IgD-negative memory B cell (primary cell): ENCODE measurements at regions not wholly inside any gene's neighbourhood (a gene's known extent, or its start where the extent isn't known, plus 50 kb on each side); places are given as distances from the start of the nearest gene placed in this dataset.
A peak's percentile ranks its signal among the peaks of the same experiment; 100 is the strongest.

Experiments
- H3K27ac Mint-ChIP-seq, 3 donors: one replicate each; pipeline ENCODE4 v1.8.0; 2020 to 2022; ENCODE audit warnings: mild to moderate bottlenecking in 3 of 3, mixed read lengths in 3 of 3, moderate library complexity in 1 of 3
- H3K27me3 Mint-ChIP-seq: one replicate; pipeline ENCODE4 v1.8.0; 2021; ENCODE audit warnings: mixed read lengths
- H3K36me3 Mint-ChIP-seq: one replicate; pipeline ENCODE4 v1.8.0; 2020; ENCODE audit warnings: mild to moderate bottlenecking, mixed read lengths
- H3K4me1 Mint-ChIP-seq, 3 donors: one replicate each; pipeline ENCODE4 v1.8.0; 2020 to 2022; ENCODE audit warnings: mixed read lengths in 3 of 3, mild to moderate bottlenecking in 1 of 3
- H3K4me3 Mint-ChIP-seq, 4 donors: one replicate each; pipeline ENCODE4 v1.8.0; 2020 to 2022; ENCODE audit warnings: mild to moderate bottlenecking in 4 of 4, mixed read lengths in 4 of 4, moderate library complexity in 3 of 4
- H3K9me3 Mint-ChIP-seq, 3 donors: one replicate each; pipeline ENCODE4 v1.8.0; 2020 to 2021; ENCODE audit warnings: mixed read lengths in 3 of 3, mild to moderate bottlenecking in 1 of 3

GRCh38 chr6:25018568-25018954 lies 82.8 kb upstream of the RIPOR2 start:
- Mint-ChIP-seq H3K36me3 (no peaks in the 10 kb centered on the region), H3K27me3 (no peaks in the 10 kb centered on the region), H3K4me1 (peaks cover 37 to 47% (median 41%) of the 10 kb centered on the region in 3 donors), H3K9me3 (no peaks in the 10 kb centered on the region), H3K27ac (no peak overlapping the region), H3K4me3 (no peak overlapping the region)

DNA sequence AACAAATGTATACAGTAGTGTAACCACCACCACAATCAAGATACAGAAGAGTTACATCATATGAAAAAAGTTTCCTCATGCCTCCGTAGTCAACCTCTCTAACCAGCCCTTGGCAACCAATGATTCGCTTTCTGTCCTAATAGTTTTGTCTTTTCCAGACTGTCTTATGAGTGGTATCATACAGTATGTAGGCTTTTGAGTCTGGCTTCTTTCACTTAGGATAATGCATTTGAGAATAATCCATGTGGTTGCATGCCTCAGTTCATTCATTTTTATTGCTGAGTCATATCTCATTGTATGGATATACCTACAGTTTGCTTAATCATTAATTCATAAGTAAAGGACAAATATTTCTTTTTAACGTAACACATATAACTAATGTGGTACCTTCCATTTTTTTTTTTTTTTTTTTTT lies 86.4 kb upstream of the RIPOR2 start:
- H3K27ac Mint-ChIP-seq: no peak overlapping the region
- no peaks in the 10 kb centered on the region for H3K9me3 Mint-ChIP-seq

DNA sequence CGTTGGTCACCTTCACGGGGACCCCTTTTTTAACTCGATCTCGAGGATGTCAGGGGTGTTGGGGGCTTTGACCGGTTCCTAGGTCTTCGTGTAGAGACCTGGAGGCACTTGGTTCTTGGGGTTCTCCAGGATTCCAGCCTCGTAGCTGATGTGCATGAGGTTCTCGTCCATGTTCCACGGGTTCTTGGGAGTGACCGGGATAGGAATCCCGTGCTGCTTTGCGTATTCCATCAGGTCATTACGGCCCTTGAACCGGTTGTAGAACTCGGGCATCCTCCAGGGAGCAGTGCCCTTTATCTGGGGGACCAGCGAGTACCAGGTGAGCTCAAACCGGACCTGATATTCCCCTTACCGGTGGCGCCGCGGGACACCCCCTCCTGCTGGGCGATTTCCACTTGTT lies 88.0 kb upstream of the RIPOR2 start:
- no peak overlapping the region for H3K27ac Mint-ChIP-seq
- no peaks in the 10 kb centered on the region for H3K36me3 Mint-ChIP-seq
- no peaks in the 10 kb centered on the region for H3K27me3 Mint-ChIP-seq
- peaks cover 29 to 40% (median 32%) of the 10 kb centered on the region in 3 donors for H3K4me1 Mint-ChIP-seq
- H3K4me3 Mint-ChIP-seq: no peak overlapping the region
- no peaks in the 10 kb centered on the region for H3K9me3 Mint-ChIP-seq

More for the DNA sequence above, 86.4 kb upstream of the RIPOR2 start:
- Mint-ChIP-seq H3K4me1 (peaks cover 27 to 39% (median 29%) of the 10 kb centered on the region in 3 donors), H3K4me3 (no peak overlapping the region), H3K36me3 (no peaks in the 10 kb centered on the region), H3K27me3 (no peaks in the 10 kb centered on the region)

DNA sequence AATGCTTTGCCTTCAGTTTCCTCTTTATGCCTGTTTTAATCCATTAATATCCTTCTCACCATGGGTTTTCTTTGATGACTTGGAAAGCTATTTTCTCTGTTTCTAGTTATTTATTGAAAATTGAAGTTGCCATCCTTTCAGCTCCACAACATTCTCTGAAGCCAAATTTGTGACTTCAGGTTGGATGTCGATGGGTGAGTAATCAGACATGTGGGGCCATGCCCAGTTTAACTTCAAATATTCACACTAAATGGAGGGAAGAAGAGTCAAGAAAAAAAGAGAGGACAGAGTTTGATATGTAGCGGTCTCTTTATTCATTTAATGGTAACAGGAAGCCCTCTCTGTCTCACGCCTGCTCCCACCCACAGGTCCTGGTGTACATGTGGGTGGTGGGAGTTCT lies 89.1 kb upstream of the RIPOR2 start:
- peaks cover 32 to 45% (median 35%) of the 10 kb centered on the region in 3 donors for H3K4me1 Mint-ChIP-seq
- H3K4me3 Mint-ChIP-seq: peak overlapping the region in 2 of 4 donors; percentile 48 to 53
- peak overlapping the region; percentile 1 to 73 (median 51) for H3K27ac Mint-ChIP-seq
- H3K36me3 Mint-ChIP-seq: no peaks in the 10 kb centered on the region
- H3K9me3 Mint-ChIP-seq: no peaks in the 10 kb centered on the region
- no peaks in the 10 kb centered on the region for H3K27me3 Mint-ChIP-seq

GRCh38 chr6:25025248-25025918 lies 89.6 kb upstream of the RIPOR2 start:
- Mint-ChIP-seq H3K4me1 (peaks cover 35 to 48% (median 35%) of the 10 kb centered on the region in 3 donors), H3K27me3 (no peaks in the 10 kb centered on the region), H3K4me3 (peak overlapping the region in 3 of 4 donors; percentile 59 to 81 (median 70)), H3K27ac (peak overlapping the region in 2 of 3 donors; percentile 51 to 73), H3K9me3 (no peaks in the 10 kb centered on the region), H3K36me3 (peaks cover 2% of the 10 kb centered on the region)

DNA sequence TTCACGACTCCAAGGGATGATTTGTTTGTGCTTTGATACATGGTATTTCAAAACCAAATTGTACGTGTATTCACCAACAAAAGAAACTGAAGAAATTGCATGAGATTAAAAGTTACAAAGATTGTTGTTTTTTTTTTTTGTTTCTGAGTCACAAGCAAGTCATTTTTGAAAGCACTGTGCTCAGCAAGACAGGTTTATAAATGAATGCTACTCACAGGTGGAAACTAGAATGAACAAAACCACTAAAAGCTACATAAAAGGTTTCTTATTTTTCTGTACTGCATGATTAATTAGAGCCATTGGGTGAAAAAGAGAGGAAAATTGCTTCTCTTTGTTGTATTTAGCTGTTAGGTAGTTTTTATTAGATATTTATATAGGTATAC lies 90.2 kb upstream of the RIPOR2 start:
- peaks cover 2% of the 10 kb centered on the region for H3K36me3 Mint-ChIP-seq
- no peaks in the 10 kb centered on the region for H3K27me3 Mint-ChIP-seq
- H3K9me3 Mint-ChIP-seq: no peaks in the 10 kb centered on the region
- peak overlapping the region; percentile 56 to 93 (median 76) for H3K27ac Mint-ChIP-seq
- H3K4me3 Mint-ChIP-seq: peak overlapping the region in 3 of 4 donors; percentile 70 to 81 (median 70)
- H3K4me1 Mint-ChIP-seq: peaks cover 35 to 46% (median 35%) of the 10 kb centered on the region in 3 donors

DNA sequence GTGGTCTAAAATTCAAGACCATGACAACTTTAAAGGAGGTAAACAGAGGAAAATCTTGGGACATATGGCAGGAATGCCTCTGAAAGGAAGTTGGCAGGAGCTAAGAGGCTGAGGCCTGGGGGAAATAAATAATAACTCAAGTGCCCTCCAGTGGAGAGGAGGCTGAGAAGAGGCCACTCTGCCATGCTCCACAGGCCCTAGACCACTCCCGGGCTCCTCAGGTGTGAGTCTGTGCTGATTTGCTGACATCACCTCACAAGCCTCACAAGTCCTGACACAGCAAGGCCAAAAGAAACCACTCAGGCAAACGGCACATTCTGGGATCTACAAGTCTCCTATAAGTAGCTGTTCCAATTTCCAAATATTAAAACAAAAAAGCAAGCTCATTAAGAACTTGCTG lies 91.0 kb upstream of the RIPOR2 start:
- H3K4me3 Mint-ChIP-seq: peak overlapping the region in 3 of 4 donors; percentile 45 to 70 (median 64)
- no peaks in the 10 kb centered on the region for H3K9me3 Mint-ChIP-seq
- peaks cover 33 to 42% (median 35%) of the 10 kb centered on the region in 3 donors for H3K4me1 Mint-ChIP-seq
- H3K36me3 Mint-ChIP-seq: peaks cover 2% of the 10 kb centered on the region
- no peaks in the 10 kb centered on the region for H3K27me3 Mint-ChIP-seq
- peak overlapping the region; percentile 76 to 93 (median 88) for H3K27ac Mint-ChIP-seq

DNA sequence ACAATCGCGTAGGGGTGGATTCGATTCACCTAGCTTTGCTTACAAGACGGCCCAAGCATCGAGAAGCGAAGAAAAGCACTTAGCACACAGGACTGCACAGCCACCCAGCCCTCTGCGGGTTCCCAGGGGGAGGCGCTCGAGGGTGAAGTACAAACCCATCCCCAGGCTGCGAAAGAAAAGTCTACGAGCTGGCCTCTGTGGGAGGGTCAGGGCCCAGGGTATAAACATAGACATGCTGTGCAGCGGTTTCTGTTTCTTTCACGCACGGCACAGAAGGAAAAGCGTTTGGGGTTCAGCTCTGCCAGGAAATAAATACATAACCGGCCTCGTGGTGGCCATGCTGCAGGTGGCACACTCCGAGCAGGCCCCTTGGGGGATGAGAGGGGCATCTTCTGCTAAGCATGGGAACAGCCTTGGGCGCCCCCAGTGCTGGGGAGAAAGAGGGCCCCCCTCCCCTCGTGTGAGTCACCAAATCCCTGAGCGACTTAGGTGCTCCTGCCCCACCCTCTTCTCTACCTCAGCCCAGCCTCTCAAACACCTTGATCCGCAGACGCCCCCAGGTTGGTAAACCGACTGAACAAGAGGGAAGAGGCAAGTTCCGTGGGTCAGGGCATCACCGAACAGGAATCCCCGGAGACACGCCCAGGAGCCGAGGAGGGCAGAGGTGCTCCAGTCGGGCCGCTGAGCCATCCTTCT lies 91.6 kb upstream of the RIPOR2 start:
- H3K36me3 Mint-ChIP-seq: peaks cover 2% of the 10 kb centered on the region
- no peaks in the 10 kb centered on the region for H3K27me3 Mint-ChIP-seq
- H3K4me3 Mint-ChIP-seq: peak overlapping the region; percentile 77 to 95 (median 84)
- peak overlapping the region; percentile 76 to 93 (median 93) for H3K27ac Mint-ChIP-seq
- H3K9me3 Mint-ChIP-seq: no peaks in the 10 kb centered on the region
- peaks cover 33 to 42% (median 34%) of the 10 kb centered on the region in 3 donors for H3K4me1 Mint-ChIP-seq

DNA sequence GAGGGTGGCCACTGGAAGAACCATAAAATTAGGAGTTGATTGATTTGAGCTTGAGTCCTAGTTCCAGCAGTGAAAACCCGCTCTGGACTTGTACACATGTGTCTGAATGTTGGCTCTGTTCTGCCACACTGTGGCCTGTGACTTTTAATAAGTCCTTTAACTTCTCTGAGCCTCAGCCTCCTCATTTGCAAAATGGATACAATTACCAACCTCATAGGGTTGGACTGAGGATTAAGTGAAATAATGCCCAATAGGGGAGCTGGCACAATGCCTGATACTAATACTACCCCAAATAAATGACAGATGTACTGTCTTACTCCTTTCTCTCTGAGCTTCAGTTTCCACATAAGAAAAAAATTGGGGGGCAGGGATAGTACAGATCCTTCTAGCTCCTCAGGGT lies 92.6 kb upstream of the RIPOR2 start:
- H3K27me3 Mint-ChIP-seq: no peaks in the 10 kb centered on the region
- peaks cover 33 to 42% (median 40%) of the 10 kb centered on the region in 3 donors for H3K4me1 Mint-ChIP-seq
- no peaks in the 10 kb centered on the region for H3K9me3 Mint-ChIP-seq
- H3K27ac Mint-ChIP-seq: peak overlapping the region in 2 of 3 donors; percentile 93
- H3K4me3 Mint-ChIP-seq: peak overlapping the region in 2 of 4 donors; percentile 77 to 95
- H3K36me3 Mint-ChIP-seq: peaks cover 2% of the 10 kb centered on the region

DNA sequence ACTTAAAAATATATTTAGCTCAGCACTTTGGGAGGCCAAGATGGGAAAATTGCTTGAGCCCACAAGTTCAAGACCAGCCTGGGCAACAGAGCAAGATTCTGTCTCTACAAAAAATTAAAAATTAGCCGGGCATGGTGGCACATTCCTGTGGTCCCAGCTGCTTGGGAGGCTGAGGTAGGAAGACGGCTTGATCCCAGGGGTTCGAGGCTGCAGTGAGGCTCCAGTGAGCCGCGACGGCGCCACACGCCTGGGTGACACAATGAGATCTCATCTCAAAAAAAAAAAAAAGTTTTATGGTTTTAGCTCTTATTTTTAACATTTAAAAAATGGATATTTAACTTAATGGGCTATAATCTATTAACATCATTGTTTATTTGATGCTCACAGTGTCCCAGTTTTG lies 97.2 kb upstream of the RIPOR2 start:
- H3K36me3 Mint-ChIP-seq: peaks cover 2% of the 10 kb centered on the region
- no peaks in the 10 kb centered on the region for H3K27me3 Mint-ChIP-seq
- H3K4me1 Mint-ChIP-seq: peaks cover 36 to 49% (median 44%) of the 10 kb centered on the region in 3 donors
- H3K4me3 Mint-ChIP-seq: no peak overlapping the region
- H3K9me3 Mint-ChIP-seq: no peaks in the 10 kb centered on the region
- H3K27ac Mint-ChIP-seq: peak overlapping the region in 2 of 3 donors; percentile 39 to 78

DNA sequence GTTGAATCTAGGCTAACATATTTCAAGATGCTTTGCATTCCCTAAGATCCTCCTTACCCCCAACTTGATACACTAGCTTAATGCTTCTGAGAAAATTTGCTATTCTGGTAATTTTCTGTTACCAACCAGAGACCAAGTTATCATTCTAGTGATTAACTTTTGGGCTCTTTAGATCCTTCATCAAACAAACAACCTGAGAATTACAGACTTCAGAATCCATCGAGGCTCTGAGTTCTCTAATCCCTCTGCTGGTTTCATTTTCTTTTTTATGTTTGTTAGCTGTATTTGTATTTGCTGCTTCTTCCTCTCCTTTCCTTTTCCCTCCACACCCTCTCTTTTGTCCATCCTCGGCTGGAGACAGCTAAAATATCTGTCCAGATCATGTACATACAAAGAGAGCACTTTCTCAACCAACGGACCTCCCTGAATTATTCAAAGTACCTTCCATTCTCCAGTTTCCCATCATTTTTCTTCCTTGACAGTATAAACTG lies 98.7 kb upstream of the RIPOR2 start:
- peaks cover 2% of the 10 kb centered on the region for H3K36me3 Mint-ChIP-seq
- H3K27me3 Mint-ChIP-seq: no peaks in the 10 kb centered on the region
- peak overlapping the region; percentile 83 to 97 (median 89) for H3K27ac Mint-ChIP-seq
- H3K9me3 Mint-ChIP-seq: no peaks in the 10 kb centered on the region
- peak overlapping the region; percentile 83 to 88 (median 87) for H3K4me3 Mint-ChIP-seq
- peaks cover 38 to 52% (median 41%) of the 10 kb centered on the region in 3 donors for H3K4me1 Mint-ChIP-seq

DNA sequence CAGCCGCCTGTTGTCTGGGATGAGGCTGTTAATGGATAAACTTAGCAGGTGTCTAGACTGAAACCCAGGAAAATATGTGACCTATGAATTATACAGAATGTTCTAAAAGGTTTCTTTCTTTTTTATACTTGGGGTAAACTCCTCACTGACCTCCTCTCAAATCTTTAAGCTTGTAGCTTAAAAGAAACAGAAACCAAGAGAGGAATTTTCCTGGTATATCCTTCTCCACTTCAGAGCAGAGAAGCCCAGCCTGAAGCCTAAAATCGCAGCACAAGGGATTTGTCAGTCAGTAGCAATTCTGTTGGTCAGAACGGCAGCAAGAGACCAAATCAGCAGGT lies 99.4 kb upstream of the RIPOR2 start:
- H3K9me3 Mint-ChIP-seq: no peaks in the 10 kb centered on the region
- peak overlapping the region; percentile 83 to 97 (median 89) for H3K27ac Mint-ChIP-seq
- H3K4me3 Mint-ChIP-seq: peak overlapping the region; percentile 83 to 88 (median 87)
- H3K4me1 Mint-ChIP-seq: peaks cover 38 to 54% (median 42%) of the 10 kb centered on the region in 3 donors
- H3K36me3 Mint-ChIP-seq: peaks cover under 1% of the 10 kb centered on the region
- no peaks in the 10 kb centered on the region for H3K27me3 Mint-ChIP-seq

DNA sequence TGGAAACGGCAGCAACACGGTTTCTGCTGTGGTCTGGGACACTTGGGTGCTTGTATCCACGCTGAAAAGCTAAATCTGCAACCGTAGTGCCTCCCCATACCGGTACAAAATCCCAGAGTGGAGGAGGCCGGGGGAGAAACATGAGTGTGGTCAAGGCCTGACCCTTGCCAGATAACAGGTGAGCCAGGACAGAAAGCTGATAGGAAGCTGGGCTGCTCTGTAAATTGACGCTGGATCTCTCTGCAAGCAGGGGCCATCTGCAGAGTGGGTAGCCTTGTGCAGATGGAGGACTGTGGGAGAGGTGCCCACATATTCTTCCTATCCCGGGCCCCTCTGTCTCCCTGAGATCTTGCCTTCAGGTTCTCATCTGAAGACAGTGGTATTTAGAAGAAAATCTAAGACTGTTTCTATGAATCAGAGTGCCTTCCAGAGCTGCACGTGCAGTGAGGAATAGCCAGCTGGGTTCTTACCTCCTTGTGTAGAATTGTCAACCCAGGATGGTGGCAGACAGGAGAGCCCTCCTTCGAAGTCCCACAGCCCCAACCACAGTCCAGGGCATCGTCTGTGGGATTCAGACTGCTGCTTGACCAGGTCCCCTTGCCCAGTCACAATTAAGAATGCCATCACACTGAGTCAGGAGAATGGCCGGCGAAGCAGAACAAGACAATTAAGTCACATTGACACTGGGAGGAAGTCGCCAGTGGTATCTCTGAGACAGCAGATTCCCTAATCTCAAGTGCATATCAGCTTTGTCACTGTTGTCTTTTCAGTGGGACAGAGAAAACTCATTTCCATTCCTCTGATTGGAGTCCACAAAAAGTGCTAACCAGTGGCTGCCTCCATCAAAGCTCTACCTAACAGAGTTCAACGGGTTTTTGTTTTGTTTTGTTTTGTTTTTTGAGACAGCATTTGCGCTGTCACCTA lies 100.0 kb upstream of the RIPOR2 start:
- peaks cover 38 to 57% (median 43%) of the 10 kb centered on the region in 3 donors for H3K4me1 Mint-ChIP-seq

GRCh38 chr6:25036461-25036860 lies 100.7 kb upstream of the RIPOR2 start:
- H3K27ac Mint-ChIP-seq: peak overlapping the region; percentile 83 to 97 (median 89)
- peaks cover 45 to 64% (median 50%) of the 10 kb centered on the region in 3 donors for H3K4me1 Mint-ChIP-seq
- no peaks in the 10 kb centered on the region for H3K36me3 Mint-ChIP-seq
- no peaks in the 10 kb centered on the region for H3K27me3 Mint-ChIP-seq
- no peaks in the 10 kb centered on the region for H3K9me3 Mint-ChIP-seq
- H3K4me3 Mint-ChIP-seq: peak overlapping the region in 3 of 4 donors; percentile 86 to 88 (median 88)

More for the DNA sequence above, 100.0 kb upstream of the RIPOR2 start:
- peak overlapping the region; percentile 83 to 88 (median 87) for H3K4me3 Mint-ChIP-seq
- H3K9me3 Mint-ChIP-seq: no peaks in the 10 kb centered on the region
- peak overlapping the region; percentile 83 to 97 (median 89) for H3K27ac Mint-ChIP-seq
- H3K36me3 Mint-ChIP-seq: no peaks in the 10 kb centered on the region
- H3K27me3 Mint-ChIP-seq: no peaks in the 10 kb centered on the region
